GM21526 (cell line): ENCODE measurements at regions not wholly inside any gene's neighbourhood (a gene's known extent, or its start where the extent isn't known, plus 50 kb on each side); places are given as distances from the start of the nearest gene placed in this dataset.

Source experiments
- ATAC-seq: cut with Tn5 transposase; IDR thresholded peaks from one replicate; pipeline ENCODE4 v1.9.1; 2021; ENCODE audit warnings: moderate library complexity; ENCODE audit not compliant: unreplicated experiment, low FRiP score

GRCh38 chr11:91967026-91967690 lies 257.5 kb upstream of the FAT3 start:
- ATAC-seq, result no peak

- ATAC-seq, result no peak
Observed at GRCh38 chr11:91966368-91966767, 258.2 kb upstream of the FAT3 start.

- ATAC-seq, result no peak
Observed at GRCh38 chr11:91960770-91961169, 263.8 kb upstream of the FAT3 start.

- no peak for ATAC-seq
Observed at GRCh38 chr11:91959411-91959810, 265.2 kb upstream of the FAT3 start.

- no peak for ATAC-seq
Observed at GRCh38 chr11:91956711-91957110, 267.9 kb upstream of the FAT3 start.

- ATAC-seq, result no peak
Observed at GRCh38 chr11:91955206-91955605, 269.4 kb upstream of the FAT3 start.

DNA sequence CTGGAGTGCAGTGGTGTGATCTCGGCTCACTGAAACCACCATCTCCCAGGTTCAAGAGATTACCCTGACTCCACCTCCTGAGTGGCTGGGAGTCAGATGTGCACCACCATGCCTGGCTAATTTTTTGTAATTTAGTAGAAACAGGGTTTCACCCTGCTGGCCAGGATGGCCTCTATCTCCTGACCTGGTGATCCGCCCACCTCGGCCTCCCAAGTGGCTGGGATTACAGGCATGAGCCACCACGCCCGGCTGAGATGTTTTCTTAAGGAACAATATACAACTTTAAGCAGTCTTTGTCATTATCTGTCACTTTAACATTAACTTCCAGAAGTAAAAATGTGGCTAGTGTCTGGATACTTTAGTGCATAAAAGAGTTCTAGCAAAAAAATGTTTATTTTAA lies 272.6 kb upstream of the FAT3 start:
- no peak for ATAC-seq

GRCh38 chr11:91947215-91947820 lies 277.3 kb upstream of the FAT3 start:
- no peak for ATAC-seq

- ATAC-seq, result no peak
Observed at GRCh38 chr11:91946397-91946951, 278.1 kb upstream of the FAT3 start.

DNA sequence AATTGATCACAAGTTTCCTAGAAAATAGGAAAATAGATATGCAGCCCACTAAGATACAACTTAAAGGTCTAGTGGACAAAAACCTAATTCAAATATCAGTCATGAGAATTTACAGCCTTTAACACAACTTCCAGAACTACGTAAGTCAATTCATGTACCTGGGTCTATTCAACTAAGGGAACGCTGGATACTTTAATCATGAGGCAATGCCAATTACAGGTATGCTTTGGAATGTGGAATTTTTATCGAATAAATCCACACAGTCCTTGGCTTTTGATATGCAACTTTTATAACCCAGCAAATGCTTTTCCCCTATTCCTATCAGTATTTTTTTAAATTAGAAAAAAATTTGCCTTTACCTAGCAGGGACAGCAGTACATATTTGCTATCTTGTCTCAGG lies 289.5 kb upstream of the FAT3 start:
- ATAC-seq, result no peak

DNA sequence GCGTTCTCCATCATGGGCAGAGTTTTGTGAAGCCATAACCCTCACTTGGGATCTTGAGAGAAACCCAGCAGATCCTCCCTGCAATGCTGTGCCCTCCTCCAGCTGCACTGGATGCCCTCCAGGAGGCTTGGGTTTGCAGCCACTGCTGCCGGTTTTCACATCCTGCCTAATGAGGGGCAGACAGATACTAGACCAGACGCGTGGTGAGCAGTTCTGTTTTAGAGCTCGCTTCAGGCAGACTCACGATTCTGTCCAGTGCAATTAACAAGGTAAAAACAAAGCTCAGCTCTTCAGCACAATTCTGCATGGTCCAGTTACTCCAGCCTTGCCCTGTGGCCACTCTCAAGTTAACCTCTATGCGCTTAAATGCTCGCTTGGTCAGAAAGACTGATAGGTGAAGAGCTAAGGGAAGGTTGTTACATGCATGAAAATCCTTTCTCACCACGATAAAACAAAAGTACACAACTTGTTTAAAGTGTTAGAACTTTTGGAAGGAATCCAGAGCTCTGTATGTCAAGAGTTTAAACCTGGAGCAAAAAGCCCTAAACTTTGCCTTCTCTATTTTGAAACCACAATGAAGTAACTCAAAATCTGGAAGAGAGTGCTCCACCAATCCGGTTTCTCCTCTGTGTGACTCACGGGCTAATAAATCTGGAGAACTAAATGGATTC lies 292.3 kb upstream of the FAT3 start:
- no peak for ATAC-seq

DNA sequence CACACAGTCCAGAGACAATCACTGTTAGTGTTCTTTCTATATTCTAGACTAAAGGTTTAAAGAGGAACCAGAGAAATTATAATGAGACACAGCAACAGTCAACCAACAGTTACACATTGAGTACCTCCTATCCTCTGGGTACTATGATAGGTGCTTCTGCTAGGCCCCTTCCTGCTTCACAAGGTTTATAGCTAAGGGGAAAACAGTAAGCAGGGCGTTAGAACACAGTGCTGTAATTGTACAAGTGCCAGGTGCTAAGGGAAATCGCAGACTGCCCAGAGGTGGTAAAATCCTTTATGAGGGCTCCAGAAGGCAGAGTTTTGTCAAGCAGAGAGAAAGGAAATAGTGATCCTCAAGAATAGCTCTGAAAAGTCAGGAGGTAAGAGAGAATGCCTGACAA lies 297.2 kb upstream of the FAT3 start:
- ATAC-seq, result no peak

DNA sequence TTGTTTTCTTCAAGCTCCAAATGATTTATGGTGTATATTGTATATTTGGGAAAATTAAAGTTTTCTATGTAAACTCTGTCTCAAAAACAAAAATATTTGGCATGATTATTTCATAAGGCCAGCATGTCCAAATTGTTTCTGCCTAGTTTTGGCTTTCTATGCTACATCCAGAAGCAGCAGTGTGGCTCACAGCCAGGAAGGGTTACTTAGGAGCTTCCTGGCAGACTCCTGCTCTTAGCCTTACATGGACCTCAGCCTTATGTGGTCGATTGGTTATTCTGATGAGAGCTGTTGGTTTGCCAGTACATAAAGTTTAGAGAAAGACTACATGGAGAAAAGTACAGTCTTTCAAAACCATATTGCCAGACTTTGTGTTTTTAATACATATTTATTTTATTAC lies 297.7 kb upstream of the FAT3 start:
- no peak for ATAC-seq

- ATAC-seq, result no peak
Observed at GRCh38 chr11:91922846-91923245, 301.8 kb upstream of the FAT3 start.

DNA sequence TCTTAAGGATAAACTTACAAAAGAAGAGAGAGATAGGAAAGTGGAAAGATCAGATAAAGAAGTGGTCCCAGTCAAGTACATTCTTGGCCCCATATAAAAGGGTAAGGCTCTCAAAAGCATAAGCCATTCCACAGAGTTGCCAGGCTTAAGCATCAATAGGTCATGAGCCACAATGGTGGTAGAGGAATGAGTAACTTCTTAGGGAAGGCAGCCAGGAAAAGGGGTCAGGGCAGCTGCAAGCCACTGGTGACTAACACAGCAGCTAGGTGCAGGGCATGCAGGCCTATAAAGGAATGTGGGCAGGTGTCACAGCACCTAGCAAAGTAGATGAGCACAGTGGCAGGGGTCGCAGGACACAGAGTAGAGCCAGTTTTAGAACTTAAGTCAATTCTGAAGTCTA lies 302.6 kb upstream of the FAT3 start:
- no peak for ATAC-seq

DNA sequence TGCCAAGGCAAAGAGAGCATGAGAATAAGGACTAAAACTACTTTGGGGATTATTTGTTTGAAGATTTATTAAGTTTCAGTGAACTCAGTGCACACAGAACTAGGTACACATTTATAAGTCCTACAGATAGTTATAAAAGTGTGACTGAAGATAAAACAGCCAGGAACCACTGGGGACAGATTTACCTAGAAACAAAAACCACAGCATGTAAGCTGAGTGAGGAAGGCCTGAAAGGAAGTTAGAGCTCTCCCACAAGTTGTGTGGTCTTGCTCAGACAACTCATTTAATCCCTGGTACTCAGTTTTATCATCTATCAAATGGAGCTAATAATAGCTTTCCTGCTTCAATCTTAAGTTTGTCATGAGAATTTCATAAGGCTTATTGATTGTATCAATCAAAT lies 311.2 kb upstream of the FAT3 start:
- no peak for ATAC-seq

- no peak for ATAC-seq
Observed at GRCh38 chr11:91912322-91912721, 312.3 kb upstream of the FAT3 start.

DNA sequence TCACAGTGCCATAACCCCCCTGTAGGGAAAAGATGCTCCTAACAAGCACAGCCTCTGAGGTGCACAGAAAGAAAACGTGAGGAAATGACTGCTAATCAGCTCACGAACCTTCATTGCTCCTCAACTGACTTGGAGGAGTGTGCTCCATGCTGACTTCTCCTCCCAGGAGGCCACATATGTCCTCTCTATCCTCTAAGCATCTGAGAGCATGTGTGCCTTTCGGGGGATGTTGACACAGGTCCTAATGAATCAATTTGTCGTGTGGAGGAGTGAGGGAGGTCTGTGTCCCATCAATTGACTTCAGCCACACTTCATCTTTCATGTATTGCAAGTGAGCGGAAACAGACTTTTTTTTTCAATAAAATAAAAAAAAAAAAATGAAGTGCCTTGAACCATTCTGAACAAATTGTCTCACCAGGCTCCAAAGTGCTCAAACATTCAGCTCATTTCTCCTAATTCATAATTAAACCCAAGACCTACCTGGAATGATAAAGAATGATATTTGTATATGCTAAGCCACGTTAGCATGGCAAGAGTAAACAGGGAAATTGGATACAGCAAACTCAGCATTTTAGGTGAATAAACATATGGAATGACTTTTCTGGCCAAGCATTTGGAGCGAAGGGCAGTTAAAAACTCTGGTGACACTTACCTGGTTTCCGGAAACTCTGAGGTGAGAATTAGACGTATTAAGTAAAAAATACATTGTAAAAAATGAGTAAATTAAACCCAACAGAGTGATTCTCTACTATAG lies 317.6 kb upstream of the FAT3 start:
- ATAC-seq, result no peak

- ATAC-seq, result no peak
Observed at GRCh38 chr11:91904792-91905785, 319.5 kb upstream of the FAT3 start.

- ATAC-seq, result no peak
Observed at GRCh38 chr11:91902312-91902711, 322.3 kb upstream of the FAT3 start.
